Frontal cortex (tissue), 1 donor: ENCODE measurements at regions not wholly inside any gene's neighbourhood (a gene's known extent, or its start where the extent isn't known, plus 50 kb on each side); places are given as distances from the start of the nearest gene placed in this dataset. TPM values are rescaled to one million over a fixed set of nuclear protein-coding genes. Genes with fewer than 3 reads are reported as not detected.

ENCODE experiments used
- small RNA-seq: library from RNA; depleted of rRNA; stranded (forward); fragments of <200 nt; gene quantifications from one replicate; pipeline ENCODE3, GENCODE V24; 2014

Small RNA genes in the stretch of these regions (small RNA-seq; reads per million reads assigned to genes)
- not detected for gene RF00019
